Thyroid gland (tissue), 4 donors: ENCODE measurements at regions not wholly inside any gene's neighbourhood (a gene's known extent, or its start where the extent isn't known, plus 50 kb on each side); places are given as distances from the start of the nearest gene placed in this dataset.

Experiments used
- DNase-seq, 2 donors: peaks; one replicate each; pipeline ENCODE4 v3.0.0-alpha.2; 2019
- H3K27ac ChIP-seq, 3 donors: fragments of 200-600 bp; sonication (generic); 1 replicate in 2 of 3; 2 replicates in 1 of 3; pipeline ENCODE4 v1.5.1; 2016 to 2019; ENCODE audit warnings: mild to moderate bottlenecking in 1 of 3, moderate library complexity in 1 of 3
- H3K27me3 ChIP-seq: fragments of 200-600 bp; sonication (generic); one replicate; pipeline ENCODE4 v1.5.1; 2019
- H3K36me3 ChIP-seq, 2 donors: fragments of 200-600 bp; sonication (generic); one replicate each; pipeline ENCODE4 v1.5.1; 2016 to 2019
- H3K4me1 ChIP-seq, 2 donors: fragments of 200-600 bp; sonication (generic); one replicate each; pipeline ENCODE4 v1.5.1; 2017 to 2019
- H3K4me3 ChIP-seq, 3 donors: fragments of 200-600 bp; sonication (generic); replicated peaks in 1 of 3; 1 replicate in 2 of 3; 2 replicates in 1 of 3; pipeline ENCODE4 v1.5.1; 2016; ENCODE audit warnings: mild to moderate bottlenecking in 1 of 3
- H3K9me3 ChIP-seq: fragments of 200-600 bp; sonication (generic); one replicate; pipeline ENCODE4 v1.5.1; 2017
- CTCF ChIP-seq, 6 experiments: fragments of 200-600 bp in 3 of 6; fragments of 450-650 bp in 3 of 6; sonication (generic) in 3 of 6; IDR thresholded peaks; one replicate each; pipeline ENCODE4 v1.5.1; 2016 to 2019; ENCODE audit warnings: antibody characterized with exemption in 6 of 6, mild to moderate bottlenecking in 2 of 6, inconsistent platforms in 1 of 6, moderate library complexity in 1 of 6
- POLR2A ChIP-seq, 2 donors: fragments of 450-650 bp; IDR thresholded peaks; one replicate each; pipeline ENCODE4 v1.6.1; 2017; ENCODE audit warnings: antibody characterized with exemption in 2 of 2, mild to moderate bottlenecking in 2 of 2, moderate library complexity in 1 of 2
- WGBS, 2 donors: methylation state at CpG; one replicate each; pipeline ENCODE4 v1.1.5; 2017; 5-methylcytosine and 5-hydroxymethylcytosine counted together
- intact Hi-C: fragments of 100-400 bp; cut with DNase I; formaldehyde crosslinking; loops from one replicate; pipeline ENCODE4 v1.15.1; 2023

GRCh38 chr10:94143261-94143660 is 149.5 kb downstream of the PLCE1 start:
- Histone ChIP-seq H3K9me3 (no peaks in the 10 kb centered on the region), H3K27ac (no peak overlapping the region), H3K27me3 (no peaks in the 10 kb centered on the region), H3K36me3 (no peaks in the 10 kb centered on the region), H3K4me1 (no peaks in the 10 kb centered on the region), H3K4me3 (no peak overlapping the region)
- no peak for DNase-seq
- TF ChIP-seq POLR2A (IDR thresholded peaks at IDR 0.05) (no peak), CTCF (IDR thresholded peaks at IDR 0.05) (no peak)
- intact Hi-C loops = no loop called here

- no peak overlapping the region for H3K27ac ChIP-seq
- no peak for DNase-seq
- no peak overlapping the region for H3K4me3 ChIP-seq
- no peaks in the 10 kb centered on the region for H3K27me3 ChIP-seq
- TF ChIP-seq POLR2A (IDR thresholded peaks at IDR 0.05) (no peak), CTCF (IDR thresholded peaks at IDR 0.05) (no peak)
- no peaks in the 10 kb centered on the region for H3K36me3 ChIP-seq
- no peaks in the 10 kb centered on the region for H3K4me1 ChIP-seq
- no peaks in the 10 kb centered on the region for H3K9me3 ChIP-seq
- WGBS, 2 donors = 72 to 73% methylated on average over 8 of the region's 8 CpGs
- intact Hi-C loops = no loop called here
Measured at GRCh38 chr10:94146313-94146712, 152.6 kb downstream of the PLCE1 start.

GRCh38 chr10:94146746-94147145 is 153.0 kb downstream of the PLCE1 start:
- intact Hi-C loops = no loop called here
- 76 to 80% methylated on average over 5 of the region's 5 CpGs for WGBS, 2 donors
- H3K36me3 ChIP-seq = no peaks in the 10 kb centered on the region

GRCh38 chr10:94149702-94150101 is 156.0 kb downstream of the PLCE1 start:
- Histone ChIP-seq H3K4me1 (no peaks in the 10 kb centered on the region), H3K9me3 (no peaks in the 10 kb centered on the region), H3K27ac (no peak overlapping the region), H3K27me3 (no peaks in the 10 kb centered on the region), H3K36me3 (no peaks in the 10 kb centered on the region), H3K4me3 (no peak overlapping the region)
- TF ChIP-seq POLR2A (IDR thresholded peaks at IDR 0.05) = no peak
- no peak for DNase-seq
- 91 to 93% methylated on average over 2 of the region's 2 CpGs for WGBS, 2 donors
- intact Hi-C loops = no loop called here

More at GRCh38 chr10:94146746-94147145, 153.0 kb downstream of the PLCE1 start:
- no peak for DNase-seq
- H3K9me3 ChIP-seq = no peaks in the 10 kb centered on the region
- H3K27me3 ChIP-seq = no peaks in the 10 kb centered on the region
- no peaks in the 10 kb centered on the region for H3K4me1 ChIP-seq
- H3K27ac ChIP-seq = no peak overlapping the region
- H3K4me3 ChIP-seq = no peak overlapping the region
- TF ChIP-seq POLR2A (IDR thresholded peaks at IDR 0.05) = no peak
- no peak for TF ChIP-seq CTCF (IDR thresholded peaks at IDR 0.05)

GRCh38 chr10:94150541-94151184 is 156.9 kb downstream of the PLCE1 start:
- Histone ChIP-seq H3K27me3 (no peaks in the 10 kb centered on the region), H3K4me3 (no peak overlapping the region), H3K36me3 (no peaks in the 10 kb centered on the region), H3K9me3 (no peaks in the 10 kb centered on the region), H3K27ac (no peak overlapping the region), H3K4me1 (no peaks in the 10 kb centered on the region)
- 73 to 92% methylated on average over 1 of the region's 1 CpG for WGBS, 2 donors
- intact Hi-C loops = no loop called here
- no peak for TF ChIP-seq POLR2A (IDR thresholded peaks at IDR 0.05)
- no peak for TF ChIP-seq CTCF (IDR thresholded peaks at IDR 0.05)
- DNase-seq = no peak
